ENCODE measurements at regions not wholly inside any gene's neighbourhood (a gene's known extent, or its start where the extent isn't known, plus 50 kb on each side); places are given as distances from the start of the nearest gene placed in this dataset.

- no peak for DNase-seq
Measured at GRCh38 chr4:3384771-3385710, 56.7 kb upstream of the HGFAC start.

- DNase-seq: no peak
Measured at GRCh38 chr4:3385711-3386420, 55.9 kb upstream of the HGFAC start.

- DNase-seq: no peak
Measured at GRCh38 chr4:3386526-3386925, 55.2 kb upstream of the HGFAC start.

- no peak for DNase-seq
Measured at GRCh38 chr4:3387154-3387942, 54.4 kb upstream of the HGFAC start.

GRCh38 chr4:3387943-3388361 is 53.8 kb upstream of the HGFAC start:
- DNase-seq: no peak

- DNase-seq: no peak
Measured at GRCh38 chr4:3388471-3389232, 53.1 kb upstream of the HGFAC start.

- no peak for DNase-seq
Measured at GRCh38 chr4:3389233-3390215, 52.2 kb upstream of the HGFAC start.

- DNase-seq: no peak
Measured at GRCh38 chr4:3390288-3390811, 51.4 kb upstream of the HGFAC start.

GRCh38 chr4:3391422-3391821 is 50.3 kb upstream of the HGFAC start:
- no peak for DNase-seq
